ENCODE measurements at regions not wholly inside any gene's neighbourhood (a gene's known extent, or its start where the extent isn't known, plus 50 kb on each side); places are given as distances from the start of the nearest gene placed in this dataset.
"Not testable (repeated sequence)": the region's sequence is repeated elsewhere in the genome, so short reads cannot be mapped to it uniquely, and the experiment has no call there.

DNA sequence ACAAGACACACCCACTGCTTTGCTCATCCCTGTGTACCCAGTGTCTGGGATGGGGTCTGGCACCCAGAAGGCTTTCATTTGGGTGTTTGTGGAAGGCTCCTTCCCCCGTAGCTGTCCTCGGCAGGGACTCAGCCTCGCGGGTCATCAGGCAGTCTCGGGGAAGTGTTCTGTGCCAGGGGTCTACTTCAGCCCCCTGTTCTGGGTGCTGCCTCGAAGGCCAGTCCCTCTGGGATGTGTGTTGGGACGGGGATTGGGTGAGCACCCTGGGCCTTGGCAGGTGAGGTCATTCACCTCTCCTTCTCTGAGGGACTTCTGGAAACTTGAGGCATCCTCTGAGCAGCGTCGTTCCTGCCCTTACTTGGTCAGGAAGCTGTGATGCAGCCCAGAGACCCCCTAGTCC is 65.5 kb downstream of the RPUSD4 start:
- dilution Hi-C loops (cut with HindIII; ENCODE audit: low sequenced_read_pairs, unreplicated experiment) (no loop called here), in situ Hi-C loops (cut with MboI; ENCODE audit: low sequenced_read_pairs) (no loop called here), intact Hi-C loops (cut with micrococcal nuclease) (no loop called here)
- H3K9ac ChIP-seq (ENCODE audit: low read depth, low read length): no peak overlapping the region
- no peaks in the 10 kb centered on the region for H3K36me3 ChIP-seq (ENCODE audit: control insufficient read depth, insufficient read depth, low read length)
- no peak overlapping the region for H2BK20ac ChIP-seq (ENCODE audit: low read depth, low read length)
- H2AK9ac ChIP-seq (replicated peaks; ENCODE audit: low read depth, low read length, poor library complexity): no peak overlapping the region
- H3K9me3 ChIP-seq (ENCODE audit: control insufficient read depth, insufficient read depth, low read length): no peaks in the 10 kb centered on the region
- no peak overlapping the region for H4K91ac ChIP-seq (ENCODE audit: insufficient read depth, low read depth, low read length)
- no peak overlapping the region for H3K18ac ChIP-seq (ENCODE audit: low read depth, low read length)
- H2AK5ac ChIP-seq (ENCODE audit: low read depth, low read length): no peak overlapping the region
- H3K4me3 ChIP-seq (ENCODE audit: insufficient read depth, low read depth, low read length): no peak overlapping the region
- no peak for ATAC-seq (ENCODE audit: low read depth)
- no peak overlapping the region for H3K4me2 ChIP-seq (ENCODE audit: low read depth, low read length)
- BruUV-seq (replicated peaks): no TSS peak
- no peak overlapping the region for H3K4ac ChIP-seq (ENCODE audit: low read depth, low read length)
- DNase-seq: no peak
- H3K14ac ChIP-seq (replicated peaks; ENCODE audit: low read depth, low read length): no peak overlapping the region
- H3K79me1 ChIP-seq (ENCODE audit: low read depth in 1 of 2, low read length in 2 of 2): no peaks in the 10 kb centered on the region
- no peak overlapping the region for H3K23ac ChIP-seq (ENCODE audit: low read depth, low read length)
- TF ChIP-seq MAZ (IDR thresholded peaks at IDR 0.05; ENCODE audit: borderline replicate concordance, low read depth, low read length) (no peak), POLR2A (IDR thresholded peaks at IDR 0.05; ENCODE audit: low read depth, low read length) (no peak), BHLHE40 (IDR thresholded peaks at IDR 0.05; ENCODE audit: low read depth, low read length) (no peak)
- ChIA-PET CTCF (no interaction called here), POLR2A (ENCODE audit: unreplicated experiment) (no interaction called here)
- H2BK5ac ChIP-seq (ENCODE audit: low read depth, low read length, poor library complexity, severe bottlenecking): no peak overlapping the region
- no peak overlapping the region for H4K5ac ChIP-seq (ENCODE audit: low read depth, low read length)
- no peak overlapping the region for H4K8ac ChIP-seq (ENCODE audit: low read depth in 2 of 2, low read length in 2 of 2)
- WGBS, 2 experiments (ENCODE audit: extremely low coverage in 2 of 2, insufficient read length in 1 of 2): 100% methylated on average over 3 of the region's 9 CpGs; no CpG with 5 or more reads in 1 of the 2 experiments
- no peaks in the 10 kb centered on the region for H3K9me1 ChIP-seq (ENCODE audit: insufficient read depth, low read length)
- H4K20me1 ChIP-seq (ENCODE audit: insufficient read depth, low read length): 0 out of 2 replicates have a peak, but pooled peaks cover 3% of the 10 kb centered on the region
- no peak overlapping the region for H2BK15ac ChIP-seq (ENCODE audit: low read depth, low read length)
- no peak overlapping the region for H2BK120ac ChIP-seq (ENCODE audit: low read depth, low read length)
- H2AFZ ChIP-seq (replicated peaks; ENCODE audit: low read length, poor library complexity): no peak overlapping the region
- peaks cover 71% of the 10 kb centered on the region for H3K27me3 ChIP-seq (ENCODE audit: control insufficient read depth, insufficient read depth, low read length)
- peaks cover 4% of the 10 kb centered on the region; the same call in 1 of the 2 replicates for H3K4me1 ChIP-seq (ENCODE audit: control insufficient read depth, insufficient read depth, low read length)
- H3K56ac ChIP-seq (ENCODE audit: extremely low read depth, insufficient read depth, low read length): no peak overlapping the region
- H3K27ac ChIP-seq (ENCODE audit: insufficient read depth, low read length): no peak overlapping the region

DNA sequence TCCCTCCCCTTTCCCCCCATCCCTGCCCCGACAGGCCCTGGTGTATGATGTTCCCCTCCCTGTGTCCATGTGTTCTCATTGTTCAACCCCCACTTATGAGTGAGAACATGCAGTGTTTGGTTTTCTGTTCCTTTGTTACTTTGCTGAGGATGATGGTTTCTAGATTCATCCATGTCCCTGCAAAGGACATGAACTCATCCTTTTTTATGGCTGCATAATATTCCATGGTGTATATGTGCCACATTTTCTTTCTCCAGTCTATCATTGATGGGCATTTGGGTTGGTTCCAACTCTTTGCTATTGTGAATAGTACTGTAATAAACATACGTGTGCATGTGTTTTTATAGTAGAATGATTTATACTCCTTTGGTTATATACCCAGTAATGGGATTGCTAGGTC is 68.0 kb downstream of the RPUSD4 start:
- BruUV-seq (replicated peaks); H3K36me3 ChIP-seq (ENCODE audit: control insufficient read depth, insufficient read depth, low read length); ATAC-seq (ENCODE audit: low read depth); POLR2A ChIA-PET (ENCODE audit: unreplicated experiment); H2BK15ac ChIP-seq (ENCODE audit: low read depth, low read length); H2BK20ac ChIP-seq (ENCODE audit: low read depth, low read length); H2BK120ac ChIP-seq (ENCODE audit: low read depth, low read length); H4K8ac ChIP-seq (ENCODE audit: low read depth in 2 of 2, low read length in 2 of 2); dilution Hi-C loops (cut with HindIII; ENCODE audit: low sequenced_read_pairs, unreplicated experiment); intact Hi-C loops (cut with micrococcal nuclease); DNase-seq; H3K4me2 ChIP-seq (ENCODE audit: low read depth, low read length); H3K9ac ChIP-seq (ENCODE audit: low read depth, low read length); H4K91ac ChIP-seq (ENCODE audit: insufficient read depth, low read depth, low read length); H3K27ac ChIP-seq (ENCODE audit: insufficient read depth, low read length); H3K4ac ChIP-seq (ENCODE audit: low read depth, low read length); H2BK5ac ChIP-seq (ENCODE audit: low read depth, low read length, poor library complexity, severe bottlenecking); H4K20me1 ChIP-seq (ENCODE audit: insufficient read depth, low read length); H2AK5ac ChIP-seq (ENCODE audit: low read depth, low read length); in situ Hi-C loops (cut with MboI; ENCODE audit: low sequenced_read_pairs); H2AFZ ChIP-seq (replicated peaks; ENCODE audit: low read length, poor library complexity); H3K9me1 ChIP-seq (ENCODE audit: insufficient read depth, low read length); H3K23ac ChIP-seq (ENCODE audit: low read depth, low read length); H3K18ac ChIP-seq (ENCODE audit: low read depth, low read length); H3K14ac ChIP-seq (replicated peaks; ENCODE audit: low read depth, low read length); H3K4me3 ChIP-seq (ENCODE audit: insufficient read depth, low read depth, low read length); H2AK9ac ChIP-seq (replicated peaks; ENCODE audit: low read depth, low read length, poor library complexity); CTCF ChIA-PET; H4K5ac ChIP-seq (ENCODE audit: low read depth, low read length); H3K9me3 ChIP-seq (ENCODE audit: control insufficient read depth, insufficient read depth, low read length); H3K79me1 ChIP-seq (ENCODE audit: low read depth in 1 of 2, low read length in 2 of 2); H3K56ac ChIP-seq (ENCODE audit: extremely low read depth, insufficient read depth, low read length): not testable (repeated sequence)
- H3K27me3 ChIP-seq (ENCODE audit: control insufficient read depth, insufficient read depth, low read length): peaks cover 67% of the 10 kb centered on the region
- no CpG with 5 or more reads among the region's 2 CpGs for WGBS, 2 experiments (ENCODE audit: extremely low coverage in 2 of 2, insufficient read length in 1 of 2)
- peaks cover 18% of the 10 kb centered on the region; the same call in 1 of the 2 replicates for H3K4me1 ChIP-seq (ENCODE audit: control insufficient read depth, insufficient read depth, low read length)
